IMR-90 (cell line): ENCODE measurements at regions not wholly inside any gene's neighbourhood (a gene's known extent, or its start where the extent isn't known, plus 50 kb on each side); places are given as distances from the start of the nearest gene placed in this dataset.

Experiments used
- ATAC-seq: fragments of 200-7000 bp; cut with Tn5 transposase; 2 replicates; pipeline ENCODE4 v1.9.1; 2020; ENCODE audit warnings: low read depth, mild to moderate bottlenecking, moderate library complexity
- BruUV-seq: library from RNA; stranded (reverse); fragments of 400-500 nt; replicated peaks from 2 replicates; lab custom pipeline; 2021; lab: Mats Ljungman, UMichigan
- CTCF ChIA-PET: fragments of 300-600 bp; formaldehyde crosslinking; extraction: SDS; loops from one replicate; lab custom pipeline; 2021; ENCODE audit warnings: antibody characterized with exemption; lab: Yijun Ruan, JAX
- POLR2A ChIA-PET: fragments of 300-600 bp; sonication (Branson Sonifier 250); formaldehyde crosslinking; loops from one replicate; lab custom pipeline; 2022; ENCODE audit warnings: antibody characterized with exemption; ENCODE audit not compliant: unreplicated experiment; lab: Charles Lee
- DNase-seq: peaks from one replicate; pipeline ENCODE4 v3.0.0; 2013
- H2AFZ ChIP-seq: replicated peaks from 2 replicates; pipeline ENCODE3; 2013; ENCODE audit warnings: low read length, mild to moderate bottlenecking; ENCODE audit not compliant: poor library complexity
- H2AK5ac ChIP-seq: 2 replicates; pipeline ENCODE4 v1.6.1; 2013; ENCODE audit warnings: low read depth, low read length, inconsistent platforms
- H2AK9ac ChIP-seq: replicated peaks from 2 replicates; pipeline ENCODE3; 2013; ENCODE audit warnings: mild to moderate bottlenecking, low read depth, low read length, moderate library complexity; ENCODE audit not compliant: poor library complexity
- H2BK120ac ChIP-seq: 2 replicates; pipeline ENCODE4 v1.6.1; 2013; ENCODE audit warnings: low read depth, low read length, inconsistent platforms
- H2BK15ac ChIP-seq: 3 replicates; pipeline ENCODE4 v1.6.1; 2013; ENCODE audit warnings: low read depth, low read length, inconsistent platforms
- H2BK20ac ChIP-seq: 2 replicates; pipeline ENCODE4 v1.6.1; 2013; ENCODE audit warnings: low read depth, mild to moderate bottlenecking, inconsistent platforms, low read length, moderate library complexity
- H2BK5ac ChIP-seq: 2 replicates; pipeline ENCODE4 v1.6.1; 2013; ENCODE audit warnings: mild to moderate bottlenecking, low read depth, low read length, inconsistent platforms; ENCODE audit not compliant: poor library complexity, severe bottlenecking
- H3K14ac ChIP-seq: replicated peaks from 2 replicates; pipeline ENCODE4 v1.6.1; 2013; ENCODE audit warnings: low read depth, low read length, inconsistent platforms
- H3K18ac ChIP-seq: 2 replicates; pipeline ENCODE4 v1.6.1; 2013; ENCODE audit warnings: low read depth, low read length, control low read depth
- H3K23ac ChIP-seq: 2 replicates; pipeline ENCODE4 v1.6.1; 2013; ENCODE audit warnings: low read depth, low read length, inconsistent platforms
- H3K27ac ChIP-seq: 2 replicates; pipeline ENCODE4 v1.5.1; 2013; ENCODE audit warnings: mild to moderate bottlenecking, control low read depth, low read length; ENCODE audit not compliant: insufficient read depth
- H3K27me3 ChIP-seq: 2 replicates; pipeline ENCODE4 v1.6.1; 2013; ENCODE audit warnings: low read length; ENCODE audit not compliant: control insufficient read depth, insufficient read depth
- H3K36me3 ChIP-seq: 2 replicates; pipeline ENCODE4 v1.6.1; 2013; ENCODE audit warnings: low read length, mixed read lengths; ENCODE audit not compliant: control insufficient read depth, insufficient read depth
- H3K4ac ChIP-seq: 2 replicates; pipeline ENCODE4 v1.6.1; 2013; ENCODE audit warnings: low read depth, low read length, inconsistent platforms
- H3K4me1 ChIP-seq: 2 replicates; pipeline ENCODE4 v1.6.1; 2013; ENCODE audit warnings: low read length, mixed read lengths; ENCODE audit not compliant: control insufficient read depth, insufficient read depth
- H3K4me2 ChIP-seq: 2 replicates; pipeline ENCODE4 v1.6.1; 2013; ENCODE audit warnings: low read depth, mild to moderate bottlenecking, control low read depth, low read length, moderate library complexity
- H3K4me3 ChIP-seq: 2 replicates; pipeline ENCODE4 v1.5.1; 2013; ENCODE audit warnings: low read depth, mild to moderate bottlenecking, control low read depth, low read length, moderate library complexity; ENCODE audit not compliant: insufficient read depth
- H3K56ac ChIP-seq: 2 replicates; pipeline ENCODE4 v1.6.1; 2013; ENCODE audit warnings: low read length, inconsistent platforms; ENCODE audit not compliant: insufficient read depth; ENCODE audit errors: extremely low read depth
- H3K79me1 ChIP-seq, 2 experiments: 2 replicates each; pipeline ENCODE4 v1.6.1; 2013; ENCODE audit warnings: low read length in 2 of 2, inconsistent platforms in 1 of 2, low read depth in 1 of 2
- H3K9ac ChIP-seq: 2 replicates; pipeline ENCODE4 v1.6.1; 2013; ENCODE audit warnings: low read depth, low read length, control low read depth
- H3K9me1 ChIP-seq: 2 replicates; pipeline ENCODE4 v1.6.1; 2013; ENCODE audit warnings: low read length, inconsistent platforms; ENCODE audit not compliant: insufficient read depth
- H3K9me3 ChIP-seq: 2 replicates; pipeline ENCODE4 v1.6.1; 2013; ENCODE audit warnings: low read length; ENCODE audit not compliant: control insufficient read depth, insufficient read depth
- H4K20me1 ChIP-seq: 2 replicates; pipeline ENCODE4 v1.6.1; 2013; ENCODE audit warnings: low read length, inconsistent platforms; ENCODE audit not compliant: insufficient read depth
- H4K5ac ChIP-seq: 2 replicates; pipeline ENCODE4 v1.6.1; 2013; ENCODE audit warnings: mild to moderate bottlenecking, low read depth, low read length, control low read depth
- H4K8ac ChIP-seq, 2 experiments: 2 replicates each; pipeline ENCODE4 v1.6.1; 2013; ENCODE audit warnings: low read depth in 2 of 2, low read length in 2 of 2, control low read depth in 1 of 2, inconsistent platforms in 1 of 2
- H4K91ac ChIP-seq: 2 replicates; pipeline ENCODE4 v1.6.1; 2013; ENCODE audit warnings: low read depth, low read length, inconsistent platforms; ENCODE audit not compliant: insufficient read depth
- BHLHE40 ChIP-seq: fragments of 150-350 bp; IDR thresholded peaks from 2 replicates; pipeline ENCODE4 v1.6.1; 2016; ENCODE audit warnings: mild to moderate bottlenecking, low read depth, low read length
- CHD1 ChIP-seq: IDR thresholded peaks from 2 replicates; pipeline ENCODE4 v1.6.1; 2012; ENCODE audit warnings: low read depth, low read length, improper control_type of control experiment
- CTCF ChIP-seq: conservative IDR thresholded peaks from 2 replicates; pipeline ENCODE4 v1.5.1; 2012; ENCODE audit warnings: mild to moderate bottlenecking, low read depth, low read length, improper control_type of control experiment
- FOS ChIP-seq: fragments of 150-350 bp; IDR thresholded peaks from 2 replicates; pipeline ENCODE4 v1.6.1; 2016; ENCODE audit warnings: low read depth, low read length
- MAFK ChIP-seq: IDR thresholded peaks from 2 replicates; pipeline ENCODE4 v1.6.1; 2012; ENCODE audit warnings: low read depth, low read length, improper control_type of control experiment
- NFE2L2 ChIP-seq: fragments of 150-350 bp; IDR thresholded peaks from 2 replicates; pipeline ENCODE4 v1.6.1; 2016; ENCODE audit warnings: low read depth, mild to moderate bottlenecking, low read length
- POLR2A ChIP-seq: IDR thresholded peaks from 2 replicates; pipeline ENCODE4 v1.6.1; 2012; ENCODE audit warnings: mild to moderate bottlenecking, low read depth, low read length
- RAD21 ChIP-seq: IDR thresholded peaks from 2 replicates; pipeline ENCODE4 v1.6.1; 2012; ENCODE audit warnings: low read length, improper control_type of control experiment
- RCOR1 ChIP-seq: IDR thresholded peaks from 2 replicates; pipeline ENCODE4 v1.6.1; 2012; ENCODE audit warnings: mild to moderate bottlenecking, low read length, improper control_type of control experiment; ENCODE audit not compliant: insufficient replicate concordance
- RFX5 ChIP-seq: IDR thresholded peaks from 2 replicates; pipeline ENCODE4 v1.8.0; 2012; ENCODE audit warnings: low read depth, mild to moderate bottlenecking, low read length, moderate library complexity
- SMC3 ChIP-seq: fragments of 150-350 bp; IDR thresholded peaks from 2 replicates; pipeline ENCODE4 v1.6.1; 2016; ENCODE audit warnings: low read depth, mild to moderate bottlenecking, antibody characterized with exemption, low read length, moderate library complexity
- WGBS, 2 experiments: methylation state at CpG; one replicate each; pipeline versions ENCODE4 v1.1.5 to v1.1.7; 2013; ENCODE audit warnings: missing lambda C conversion rate in 2 of 2; ENCODE audit not compliant: insufficient read length in 1 of 2; ENCODE audit errors: extremely low coverage in 2 of 2; 5-methylcytosine and 5-hydroxymethylcytosine counted together
- dilution Hi-C: fragments of 300-500 bp; cut with HindIII; formaldehyde crosslinking; loops from one replicate; pipeline ENCODE4 v1.14.3; 2018; ENCODE audit warnings: low sequenced_read_pairs; ENCODE audit not compliant: unreplicated experiment
- in situ Hi-C: fragments of 300-500 bp; cut with MboI; formaldehyde crosslinking; loops from 3 replicates; pipeline ENCODE4 v1.14.3; 2019; ENCODE audit warnings: low sequenced_read_pairs, inconsistent platforms, mixed read lengths
- intact Hi-C: fragments of 100-400 bp; cut with micrococcal nuclease; formaldehyde crosslinking; loops from 2 replicates; pipeline ENCODE4 v1.10.0; 2022
- TF ChIP-seq, protein P1 (sequence below): fragments of 150-350 bp; IDR thresholded peaks from 2 replicates; pipeline ENCODE4 v1.6.1; 2017; ENCODE audit warnings: mild to moderate bottlenecking, antibody characterized with exemption, low read length, low read depth
- TF ChIP-seq, protein P2 (sequence below): fragments of 150-350 bp; IDR thresholded peaks from 2 replicates; pipeline ENCODE4 v1.6.1; 2016; ENCODE audit warnings: low read depth, mild to moderate bottlenecking, low read length, moderate library complexity, borderline replicate concordance

- Histone ChIP-seq H2BK5ac (no peak overlapping the region), H4K8ac (no peak overlapping the region), H2BK20ac (no peak overlapping the region), H3K27me3 (peaks cover 54% of the 10 kb centered on the region), H3K9ac (no peak overlapping the region), H3K4me3 (no peak overlapping the region), H3K18ac (no peak overlapping the region), H3K4ac (no peak overlapping the region), H3K36me3 (no peaks in the 10 kb centered on the region), H2BK120ac (no peak overlapping the region), H2AK9ac (no peak overlapping the region), H3K56ac (no peak overlapping the region), H3K4me1 (no peaks in the 10 kb centered on the region), H3K27ac (no peak overlapping the region), H4K20me1 (no peaks in the 10 kb centered on the region), H2BK15ac (no peak overlapping the region), H3K9me3 (no peaks in the 10 kb centered on the region), H3K79me1 (no peaks in the 10 kb centered on the region), H3K14ac (no peak overlapping the region), H2AK5ac (no peak overlapping the region), H4K91ac (no peak overlapping the region), H4K5ac (no peak overlapping the region), H3K23ac (no peak overlapping the region), H3K9me1 (no peaks in the 10 kb centered on the region), H2AFZ (no peak overlapping the region), H3K4me2 (no peak overlapping the region)
- intact Hi-C loops (no loop called here), dilution Hi-C loops (no loop called here), in situ Hi-C loops (no loop called here)
- BruUV-seq = no TSS peak
- no peak for DNase-seq
- no peak for ATAC-seq
- ChIA-PET CTCF (no interaction called here), POLR2A (no interaction called here)
- 0% methylated on average over 1 of the region's 4 CpGs; no CpG with 5 or more reads in 1 of the 2 experiments for WGBS, 2 experiments
- TF ChIP-seq CTCF = no peak
- TF ChIP-seq SMC3 = no peak
- TF ChIP-seq POLR2A = no peak
- TF ChIP-seq BHLHE40 = no peak
- no peak for TF ChIP-seq MAFK
- no peak for TF ChIP-seq RFX5
- no peak for TF ChIP-seq RAD21
- TF ChIP-seq CHD1 = no peak
- no peak for TF ChIP-seq FOS
- no peak for TF ChIP-seq NFE2L2
- no peak for TF ChIP-seq RCOR1
- TF ChIP-seq, protein P1, sequence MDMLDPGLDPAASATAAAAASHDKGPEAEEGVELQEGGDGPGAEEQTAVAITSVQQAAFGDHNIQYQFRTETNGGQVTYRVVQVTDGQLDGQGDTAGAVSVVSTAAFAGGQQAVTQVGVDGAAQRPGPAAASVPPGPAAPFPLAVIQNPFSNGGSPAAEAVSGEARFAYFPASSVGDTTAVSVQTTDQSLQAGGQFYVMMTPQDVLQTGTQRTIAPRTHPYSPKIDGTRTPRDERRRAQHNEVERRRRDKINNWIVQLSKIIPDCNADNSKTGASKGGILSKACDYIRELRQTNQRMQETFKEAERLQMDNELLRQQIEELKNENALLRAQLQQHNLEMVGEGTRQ = no peak
- TF ChIP-seq, protein P2, sequence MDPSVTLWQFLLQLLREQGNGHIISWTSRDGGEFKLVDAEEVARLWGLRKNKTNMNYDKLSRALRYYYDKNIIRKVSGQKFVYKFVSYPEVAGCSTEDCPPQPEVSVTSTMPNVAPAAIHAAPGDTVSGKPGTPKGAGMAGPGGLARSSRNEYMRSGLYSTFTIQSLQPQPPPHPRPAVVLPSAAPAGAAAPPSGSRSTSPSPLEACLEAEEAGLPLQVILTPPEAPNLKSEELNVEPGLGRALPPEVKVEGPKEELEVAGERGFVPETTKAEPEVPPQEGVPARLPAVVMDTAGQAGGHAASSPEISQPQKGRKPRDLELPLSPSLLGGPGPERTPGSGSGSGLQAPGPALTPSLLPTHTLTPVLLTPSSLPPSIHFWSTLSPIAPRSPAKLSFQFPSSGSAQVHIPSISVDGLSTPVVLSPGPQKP = no peak
Measured at GRCh38 chr9:38282756-38283155, 109.7 kb upstream of the ALDH1B1 start.
